Glomerular visceral epithelial cell (primary cell): ENCODE measurements at regions not wholly inside any gene's neighbourhood (a gene's known extent, or its start where the extent isn't known, plus 50 kb on each side); places are given as distances from the start of the nearest gene placed in this dataset.
"Not testable (repeated sequence)": the region's sequence is repeated elsewhere in the genome, so short reads cannot be mapped to it uniquely, and the experiment has no call there.

ENCODE experiments used
- DNase-seq: peaks from one replicate; pipeline ENCODE4 v3.0.0-alpha.2; 2016; ENCODE audit errors: extremely low spot score

DNA sequence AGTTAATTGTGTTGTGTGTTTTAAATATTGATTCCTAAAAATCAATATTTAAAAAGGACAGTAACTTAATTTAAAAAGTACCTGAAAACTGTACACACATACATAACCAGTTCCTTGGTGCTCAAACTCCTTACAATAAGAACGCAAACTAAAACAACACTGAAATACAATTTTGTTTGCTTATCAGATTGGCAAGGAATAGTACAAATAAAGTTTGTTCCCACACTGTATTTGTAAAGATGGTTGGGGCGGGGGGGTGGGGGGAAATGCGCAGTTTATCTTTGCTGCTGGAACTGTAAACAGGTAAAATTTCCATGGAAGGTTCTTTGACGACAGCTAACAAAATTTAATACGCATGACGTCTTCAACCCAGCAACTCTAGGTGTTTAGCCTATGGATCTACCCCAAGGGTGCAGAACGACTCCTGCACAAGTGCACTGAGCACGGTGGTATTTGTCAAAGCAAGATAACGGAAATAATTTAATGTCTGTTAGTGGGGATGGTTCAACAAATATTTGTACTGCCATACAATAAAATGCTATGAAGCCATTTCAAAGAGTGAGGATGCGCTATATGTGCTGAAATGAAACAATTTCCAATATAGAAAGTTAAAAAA is 96.5 kb downstream of the ING1 start:
- DNase-seq = no peak

DNA sequence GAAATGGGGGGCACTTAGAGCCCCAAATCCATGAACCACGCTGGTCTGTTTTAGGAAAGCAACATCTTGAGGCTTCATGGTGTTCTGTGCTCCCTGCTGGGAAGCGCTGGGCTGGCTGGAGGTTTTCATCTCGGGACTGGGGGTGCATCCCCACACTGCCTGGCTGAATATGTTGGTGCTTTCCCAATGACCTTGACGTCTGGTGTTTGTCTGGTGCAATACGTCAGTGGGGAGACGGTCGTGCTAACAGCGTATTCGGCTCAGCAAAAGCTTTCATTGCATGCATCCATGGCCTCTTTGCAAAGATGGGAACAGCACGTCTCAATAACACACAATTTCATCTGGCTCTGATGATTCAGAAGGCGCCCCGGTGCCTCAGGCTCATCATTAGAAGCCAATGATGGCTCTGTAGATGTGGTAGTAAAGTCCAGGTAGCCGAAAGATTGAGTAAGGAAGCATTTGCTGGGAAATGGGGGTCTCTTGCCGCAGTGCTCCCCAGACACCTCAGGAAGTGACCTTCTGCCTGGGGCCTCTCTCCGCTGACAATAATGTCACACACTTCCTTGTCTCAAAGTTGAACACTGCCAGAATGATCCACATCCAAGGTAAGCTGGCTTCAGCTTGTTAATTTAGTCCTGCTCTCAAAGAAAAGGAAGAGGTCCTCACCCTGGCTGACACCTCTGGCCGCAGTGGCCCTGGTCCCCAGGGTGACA is 97.7 kb downstream of the ING1 start:
- no peak for DNase-seq

DNA sequence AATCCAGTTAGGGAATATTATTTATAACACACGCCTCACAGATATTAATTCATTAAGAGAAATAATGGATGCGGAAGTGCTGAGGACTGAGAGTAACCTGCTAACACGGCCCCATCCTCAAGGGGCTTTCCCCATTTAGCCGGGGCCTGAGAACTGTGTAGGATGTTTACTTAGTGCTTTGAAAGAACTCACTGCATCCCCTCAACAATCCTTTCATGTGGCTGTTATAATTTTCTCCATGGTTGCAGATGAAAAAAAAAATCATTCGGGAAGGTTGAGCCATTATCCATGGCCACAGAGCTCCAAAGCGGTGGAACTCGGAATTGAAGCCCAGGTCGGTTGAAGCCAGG is 98.2 kb downstream of the ING1 start:
- no peak for DNase-seq

DNA sequence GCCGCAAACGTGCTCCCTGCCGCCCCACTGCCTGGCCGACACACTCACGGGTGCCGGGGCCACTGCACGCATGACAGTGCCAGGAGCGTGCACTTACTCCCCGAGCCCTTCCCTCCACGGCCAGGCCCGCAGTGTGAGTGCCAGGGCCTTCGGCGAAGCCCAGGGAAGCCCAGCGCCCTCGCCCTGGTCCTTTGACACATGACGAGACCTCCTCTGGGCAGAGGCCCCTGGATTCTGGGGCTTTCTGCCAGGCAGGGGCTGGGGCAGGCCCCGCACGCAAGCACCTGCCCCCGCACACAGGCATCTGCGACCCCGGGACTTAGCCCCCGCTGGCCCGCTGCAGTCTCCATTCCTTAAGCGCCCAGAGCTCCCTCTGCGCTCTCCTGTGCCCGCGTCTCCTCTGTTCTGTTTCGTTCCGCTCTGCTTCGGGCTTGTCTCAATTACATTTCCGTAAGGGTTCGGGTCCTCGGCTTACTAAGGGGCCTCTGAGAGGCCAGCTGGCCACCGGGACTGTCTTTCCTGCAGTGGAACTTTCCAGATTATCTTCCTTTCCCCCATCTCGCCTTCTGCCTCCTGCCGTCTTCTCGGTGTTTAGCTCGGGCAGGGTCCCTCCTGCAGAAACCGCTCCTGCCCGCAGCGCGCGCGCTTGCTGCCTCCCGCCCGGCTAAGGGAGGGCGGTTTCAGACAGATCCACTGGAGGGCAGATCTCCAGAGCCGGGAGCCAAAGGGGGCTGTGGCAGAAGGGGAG is 98.8 kb downstream of the ING1 start:
- DNase-seq = no peak

DNA sequence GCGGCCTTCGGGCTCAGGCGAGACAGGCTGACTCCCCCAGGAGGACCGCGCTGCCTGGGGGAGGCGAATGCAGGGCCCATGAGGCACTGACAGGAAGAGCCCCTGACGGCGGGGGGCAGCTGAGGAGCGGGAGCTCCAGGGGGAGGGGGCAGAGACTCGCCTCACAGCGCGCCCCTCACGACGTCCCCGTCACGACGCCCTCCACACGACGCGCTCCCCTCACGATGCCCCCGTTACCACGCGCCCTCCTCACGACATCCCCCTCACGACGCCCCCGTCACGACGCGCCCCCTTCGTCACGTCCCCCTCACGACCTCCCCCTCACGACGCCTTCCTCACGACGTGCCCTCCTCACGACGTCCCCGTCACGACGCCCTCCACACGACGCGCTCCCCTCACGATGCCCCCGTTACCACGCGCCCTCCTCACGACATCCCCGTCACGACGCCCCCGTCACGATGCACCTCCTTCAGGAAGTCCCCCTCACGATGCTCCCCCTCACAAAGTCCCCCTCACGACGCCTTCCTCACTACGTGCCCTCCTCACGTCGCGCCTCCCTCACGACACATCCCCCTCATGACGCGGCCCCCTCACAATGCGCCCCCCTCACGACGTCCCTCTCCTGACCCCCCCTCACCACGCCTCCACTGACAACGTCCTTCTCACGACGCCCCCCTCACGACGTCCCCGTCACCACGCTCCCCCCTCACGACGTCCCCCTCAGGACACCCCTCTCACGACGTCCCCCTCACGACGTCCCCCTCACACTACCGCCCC is 99.6 kb downstream of the ING1 start:
- DNase-seq = no peak

DNA sequence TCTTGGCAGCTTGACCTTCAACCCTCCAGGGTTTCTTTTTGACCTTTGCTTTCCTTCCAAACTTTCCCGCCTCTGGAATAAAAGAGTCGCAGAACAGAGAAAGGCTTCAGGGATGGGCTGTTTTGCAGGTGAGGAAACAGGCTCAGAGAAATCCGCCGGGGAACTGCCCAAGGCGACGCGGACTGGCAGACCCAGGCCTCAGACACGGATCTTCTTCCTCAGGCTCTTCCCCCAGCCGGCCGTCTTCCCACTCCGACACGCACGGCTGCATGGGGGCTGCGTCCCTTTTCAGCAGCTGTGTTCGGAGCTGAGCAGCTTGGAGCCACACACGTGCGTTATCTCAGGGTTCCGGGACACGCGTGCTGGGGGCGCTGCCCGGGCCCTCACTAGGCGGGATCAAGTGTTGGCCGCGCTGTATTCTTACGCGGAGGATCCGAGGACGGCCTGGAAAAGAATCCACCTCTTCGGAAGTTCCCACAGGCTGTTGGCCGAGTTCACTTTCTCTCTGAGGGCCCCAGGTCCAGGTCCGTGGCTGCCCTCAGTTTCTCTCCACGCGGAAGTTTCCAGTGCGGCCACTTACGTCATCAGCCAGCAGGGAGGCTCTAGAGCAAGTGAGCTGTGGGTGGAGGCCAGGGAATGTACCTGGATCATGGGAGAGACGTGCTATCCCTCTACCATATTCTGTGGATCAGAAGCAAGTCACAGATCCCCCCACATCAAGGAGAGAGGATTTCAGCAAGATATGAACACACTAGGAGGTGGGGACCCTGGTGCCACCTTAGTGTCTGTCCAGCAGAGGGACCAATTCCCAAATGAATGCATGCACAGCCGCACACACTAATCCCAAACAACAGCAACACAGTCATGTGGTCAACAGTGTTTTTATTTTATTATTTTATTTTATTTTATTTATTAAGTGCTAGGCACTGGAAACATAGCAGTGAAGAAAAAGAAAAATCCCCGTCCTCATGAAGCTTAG is 100.4 kb downstream of the ING1 start:
- DNase-seq = no peak

DNA sequence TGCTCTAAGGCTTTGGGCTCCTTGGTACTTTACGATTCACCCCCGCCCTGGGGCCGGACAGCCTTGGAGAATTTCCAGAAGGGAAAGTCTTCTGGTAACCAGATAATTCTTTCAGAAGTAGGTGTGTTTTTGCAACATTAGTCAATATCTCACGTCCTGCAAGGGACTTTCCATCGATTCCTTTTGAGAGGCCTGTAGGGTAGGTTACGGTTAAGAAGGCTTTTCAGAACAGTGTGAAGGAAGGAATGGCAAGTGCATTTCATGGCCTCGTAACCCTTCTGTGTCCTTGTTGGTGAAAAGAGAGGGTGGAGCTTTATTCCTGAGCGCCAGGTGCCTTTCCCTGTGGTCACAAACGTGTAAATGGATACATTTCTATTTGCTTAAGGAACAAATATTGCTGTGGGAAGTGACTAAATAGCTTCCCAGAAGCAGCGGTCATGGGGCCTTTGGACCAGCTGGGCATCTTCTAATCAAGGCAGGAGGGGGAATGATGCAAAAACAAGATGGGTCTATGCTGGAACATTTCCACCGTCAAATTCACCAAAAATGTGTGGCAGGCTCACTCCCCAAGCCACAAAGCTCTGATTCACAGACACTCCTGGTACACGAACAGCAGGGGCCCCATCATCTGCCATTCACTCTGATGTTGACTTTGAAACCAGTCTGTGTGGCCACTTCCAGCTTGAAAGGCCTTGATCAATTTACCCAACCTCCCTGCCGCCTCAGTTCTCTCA is 99.2 kb downstream of the ANKRD10 start:
- no peak for DNase-seq

DNA sequence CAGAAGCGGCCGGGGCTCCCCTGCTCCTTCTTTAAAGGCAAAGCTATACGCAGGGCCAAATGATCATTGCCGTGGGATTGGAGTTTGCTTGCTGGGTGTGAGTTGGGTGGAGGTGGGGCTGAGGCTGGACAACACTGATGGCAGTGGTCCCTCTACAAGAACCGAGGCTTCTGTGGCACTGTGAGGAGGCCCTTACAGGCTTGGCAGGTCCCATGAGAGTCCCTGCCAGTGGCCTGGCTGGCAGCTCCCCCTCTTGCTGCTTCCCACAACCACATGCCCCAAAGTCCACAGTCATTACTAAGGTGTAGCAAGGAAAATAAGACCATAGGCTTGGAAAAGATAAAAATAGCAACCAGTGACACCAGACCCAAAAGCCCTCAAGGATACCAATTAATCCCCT is 98.4 kb downstream of the ANKRD10 start:
- no peak for DNase-seq

DNA sequence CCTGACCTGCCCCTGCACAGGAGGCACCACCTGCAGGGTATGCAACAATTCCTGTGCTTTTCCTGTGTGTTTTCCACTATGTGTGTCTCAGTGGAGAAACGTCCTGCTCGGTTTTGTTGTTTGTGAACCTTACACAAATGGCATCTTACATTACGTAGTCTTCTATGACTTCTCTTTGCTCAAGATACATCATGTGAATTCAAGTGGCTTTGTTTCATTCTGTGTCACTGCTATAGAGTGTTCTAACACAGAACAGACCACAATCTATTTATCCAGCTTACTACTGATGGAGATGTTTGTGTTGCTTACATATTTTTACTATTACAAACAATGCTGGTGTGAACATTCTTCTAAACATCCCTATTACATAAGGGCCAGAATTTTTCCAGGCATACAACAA is 97.7 kb downstream of the ANKRD10 start:
- DNase-seq = no peak

DNA sequence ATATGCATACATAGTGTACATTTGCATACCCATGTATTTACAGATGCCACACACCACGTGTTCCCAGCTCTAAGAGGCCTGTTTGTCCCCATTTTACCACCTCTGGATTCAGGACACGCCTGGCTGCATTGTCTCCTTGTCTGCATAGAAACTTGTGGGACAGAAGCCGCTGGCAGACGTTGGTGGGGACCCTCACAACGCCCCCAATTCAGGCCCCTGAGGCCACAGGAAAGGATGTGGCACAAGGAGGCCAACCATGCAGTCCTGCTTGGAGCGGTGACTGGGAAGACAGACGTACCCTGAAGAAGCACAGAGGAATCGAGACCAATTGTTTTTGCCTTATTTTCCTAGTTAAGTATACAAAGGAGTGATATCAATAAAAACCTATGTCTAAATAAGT is 96.1 kb downstream of the ANKRD10 start:
- DNase-seq = no peak

DNA sequence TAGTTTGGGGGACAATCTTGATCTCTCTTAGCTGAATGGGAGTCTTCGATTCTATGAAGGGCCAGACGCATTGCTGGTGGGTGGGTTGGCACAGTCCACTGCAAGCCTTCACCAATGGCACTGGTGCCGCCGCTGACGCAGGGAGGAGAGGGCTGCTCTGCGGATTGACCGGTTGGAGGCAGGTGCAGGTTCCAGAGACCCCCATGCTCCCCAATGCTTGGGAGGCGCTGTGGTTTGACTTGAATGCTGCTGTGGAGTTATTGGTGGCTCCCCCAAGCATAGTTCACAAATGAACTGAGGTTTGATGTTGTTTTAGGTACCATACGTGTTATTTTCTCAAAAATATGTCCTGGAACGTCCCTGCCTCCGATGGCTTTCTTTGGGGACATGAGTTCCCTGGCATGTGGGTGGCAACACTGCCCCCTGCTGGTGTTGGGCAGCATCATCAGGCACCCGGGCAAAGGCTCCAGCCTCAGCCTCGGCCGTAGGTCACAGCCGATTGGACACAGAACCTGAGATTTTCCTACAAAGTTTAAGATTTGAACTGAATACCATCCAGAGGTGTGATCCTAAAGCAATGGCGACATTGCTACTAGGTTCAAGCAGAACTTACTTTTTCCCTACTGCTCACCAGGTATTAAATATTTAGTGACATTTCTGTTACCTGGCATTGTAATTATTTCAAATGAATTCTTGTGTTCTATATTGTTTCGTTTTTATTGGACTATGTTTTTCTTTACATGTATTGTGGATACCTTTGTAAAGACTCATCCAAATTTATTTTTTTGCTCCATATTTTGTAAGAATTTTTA is 95.5 kb downstream of the ANKRD10 start:
- peak; percentile 67 for DNase-seq

DNA sequence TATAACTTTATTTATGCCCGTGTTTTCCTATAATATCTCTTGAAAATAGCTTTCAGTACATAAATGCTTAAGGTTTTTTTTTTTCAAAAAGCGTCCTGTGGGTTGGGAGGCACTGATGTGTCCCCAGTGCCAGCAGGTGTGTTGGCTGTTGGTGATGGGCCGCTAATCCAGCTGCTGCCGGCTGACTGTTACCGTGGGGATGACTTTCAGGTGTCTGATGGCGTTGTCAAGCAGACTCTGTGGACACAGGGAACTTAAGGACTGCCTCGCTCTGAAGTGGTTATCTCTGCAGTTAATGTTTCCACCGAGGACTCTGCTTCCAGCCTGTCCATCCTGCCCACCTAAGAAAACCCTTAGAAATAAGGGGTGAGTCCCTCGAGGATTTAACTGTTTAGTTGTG is 94.5 kb downstream of the ANKRD10 start:
- DNase-seq = no peak

DNA sequence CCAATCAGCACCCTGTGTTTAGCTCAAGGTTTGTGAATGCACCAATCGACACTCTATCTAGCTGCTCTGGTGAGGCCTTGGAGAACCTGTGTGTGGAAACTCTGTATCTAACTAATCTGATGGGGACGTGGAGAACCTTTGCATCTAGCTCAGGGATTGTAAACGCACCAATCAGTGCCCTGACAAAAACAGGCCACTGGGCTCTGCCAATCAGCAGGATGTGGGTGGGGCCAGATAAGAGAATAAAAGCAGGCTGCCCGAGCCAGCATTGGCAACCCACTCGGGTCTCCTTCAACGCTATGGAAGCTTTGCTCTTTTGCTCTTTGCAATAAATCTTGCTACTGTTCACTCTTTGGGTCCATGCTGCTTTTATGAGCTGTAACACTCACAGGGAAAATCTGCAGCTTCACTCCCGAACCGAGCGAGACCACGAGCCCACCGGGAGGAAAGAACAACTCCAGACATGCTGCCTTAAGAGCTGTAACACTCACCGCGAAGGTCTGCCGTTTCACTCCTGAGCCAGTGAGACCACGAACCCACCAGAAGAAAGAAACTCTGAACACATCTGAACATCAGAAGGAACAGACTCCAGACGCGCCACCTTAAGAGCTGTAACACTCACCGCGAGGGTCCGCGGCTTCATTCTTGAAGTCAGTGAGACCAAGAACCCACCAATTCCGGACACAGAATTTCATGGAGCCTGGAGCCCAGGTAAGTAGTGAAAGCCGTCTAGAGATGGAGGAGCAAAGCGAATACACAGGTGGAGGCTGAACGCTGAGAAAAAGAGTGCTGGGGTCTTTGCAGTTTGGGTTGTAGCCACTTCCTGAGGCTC is 92.8 kb downstream of the ANKRD10 start:
- not testable (repeated sequence) for DNase-seq

DNA sequence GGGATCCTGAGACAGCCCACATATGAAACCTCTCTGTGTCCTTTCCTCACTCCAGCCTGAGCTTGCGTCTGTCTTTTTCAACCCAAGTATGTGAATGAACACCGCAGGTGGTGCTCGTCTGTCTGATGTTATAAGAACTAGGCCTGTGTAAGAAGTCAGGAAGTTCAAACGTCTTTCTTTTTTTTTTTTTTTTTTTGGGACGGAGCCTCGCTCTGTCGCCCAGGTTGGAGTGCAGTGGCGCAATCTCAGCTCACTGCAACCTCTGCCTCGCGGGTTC is 92.3 kb downstream of the ANKRD10 start:
- no peak for DNase-seq

DNA sequence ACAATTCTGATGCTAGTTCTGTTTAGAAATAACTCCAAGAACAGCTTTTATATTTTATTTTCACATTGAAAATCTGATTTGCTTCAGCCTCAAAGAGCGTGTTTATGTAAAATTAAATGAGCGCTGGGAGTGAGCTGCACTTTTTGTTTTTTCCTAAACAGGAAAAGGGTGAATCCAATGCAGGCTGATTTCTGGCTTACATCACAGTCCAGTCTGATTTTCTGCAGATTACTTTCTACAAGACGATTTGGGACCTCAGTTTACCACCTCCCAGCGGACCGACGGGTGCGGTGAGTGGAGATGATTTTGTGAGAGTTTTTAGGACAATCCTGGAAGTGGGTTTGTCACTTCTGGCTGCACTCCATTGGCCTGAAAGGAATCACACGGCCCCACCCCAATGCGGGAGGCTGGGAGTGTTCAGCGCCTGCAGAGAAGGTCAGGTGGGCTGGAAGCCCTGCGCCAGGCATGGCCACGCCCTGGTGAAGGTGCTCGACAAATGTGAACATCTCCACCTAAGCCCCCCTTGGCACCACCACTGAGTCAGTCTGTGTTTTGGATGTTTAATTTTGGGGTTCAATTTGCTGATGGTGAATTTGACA is 90.1 kb downstream of the ANKRD10 start:
- no peak for DNase-seq

DNA sequence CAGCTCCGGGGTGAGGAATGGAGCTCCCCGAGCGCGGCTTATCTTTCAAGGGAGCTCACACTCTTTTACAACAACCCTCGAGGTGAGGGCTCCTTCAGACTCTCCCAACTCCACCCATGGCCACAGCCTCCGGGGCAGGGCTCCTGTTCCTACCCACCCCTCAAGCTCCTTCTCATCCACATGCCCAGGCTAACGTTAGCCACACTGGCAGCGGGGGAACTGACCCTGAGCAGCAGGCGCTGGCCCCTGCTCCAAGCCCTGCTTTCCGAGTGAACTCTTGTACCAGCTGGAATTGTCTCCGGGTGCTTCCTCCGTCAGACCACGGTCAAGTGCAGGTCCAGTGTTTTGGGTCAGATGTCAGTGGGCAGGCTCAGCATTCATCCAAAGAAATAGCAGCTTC is 89.4 kb downstream of the ANKRD10 start:
- no peak for DNase-seq

DNA sequence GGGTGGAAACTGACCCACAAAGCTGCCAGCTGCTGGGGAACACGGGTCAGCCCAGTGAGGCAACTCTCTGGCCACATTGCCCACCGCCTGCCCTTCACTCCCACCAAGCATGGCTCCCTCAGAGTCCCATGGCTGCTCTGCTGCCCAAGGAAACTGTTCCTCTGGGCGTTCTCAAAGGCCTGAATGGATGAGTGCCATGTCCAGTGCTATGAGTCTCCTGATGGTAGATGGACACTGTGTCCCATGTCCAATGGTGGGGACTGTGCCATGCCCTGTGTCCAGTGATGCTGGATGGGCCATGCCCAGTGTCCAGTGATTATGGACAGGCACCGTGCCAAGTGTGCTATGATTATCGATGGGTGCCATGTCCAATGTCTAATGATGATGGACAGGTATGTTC is 88.8 kb downstream of the ANKRD10 start:
- no peak for DNase-seq

DNA sequence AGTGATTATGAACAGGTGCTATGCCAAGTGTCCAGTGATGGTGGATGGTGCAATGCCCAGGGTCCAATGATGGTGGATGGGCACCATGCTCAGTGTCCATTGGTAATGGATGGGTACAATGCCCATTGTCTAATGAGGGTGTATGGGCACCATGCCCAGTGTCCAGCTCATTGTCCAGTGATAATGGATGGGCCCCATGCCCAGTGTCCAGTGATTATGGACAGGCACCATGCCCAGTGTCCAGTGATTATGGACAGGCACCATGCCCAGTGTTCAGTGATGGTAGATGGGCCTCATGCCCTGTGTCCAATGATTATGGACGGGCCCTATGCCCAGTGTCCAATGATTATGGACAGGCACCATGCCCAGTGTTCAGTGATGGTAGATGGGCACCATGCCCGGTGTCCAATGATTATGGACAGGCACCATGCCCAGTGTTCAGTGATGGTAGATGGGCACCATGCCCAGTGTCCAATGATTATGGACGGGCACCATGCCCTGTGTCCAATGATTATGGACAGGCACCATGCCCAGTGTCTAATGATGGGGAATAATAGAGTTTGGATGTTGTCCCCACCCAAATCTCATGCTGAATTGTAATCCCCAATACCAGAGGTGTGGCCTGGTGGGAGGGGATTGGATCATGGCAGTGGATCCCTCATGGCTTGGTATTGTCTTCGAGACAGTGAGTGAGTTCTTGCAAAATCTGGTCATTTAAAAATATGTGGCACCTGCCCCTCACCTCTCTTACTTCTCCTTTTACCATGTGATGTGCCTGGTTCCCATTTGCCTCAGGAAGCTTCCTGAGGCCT is 87.8 kb downstream of the ANKRD10 start:
- no peak for DNase-seq
